Globus pallidus (tissue), 1 donor: ENCODE measurements at regions not wholly inside any gene's neighbourhood (a gene's known extent, or its start where the extent isn't known, plus 50 kb on each side); places are given as distances from the start of the nearest gene placed in this dataset.

ENCODE experiments used
- DNase-seq: peaks from one replicate; pipeline ENCODE4 v3.0.0-alpha.2; 2015; ENCODE audit warnings: low spot score

DNA sequence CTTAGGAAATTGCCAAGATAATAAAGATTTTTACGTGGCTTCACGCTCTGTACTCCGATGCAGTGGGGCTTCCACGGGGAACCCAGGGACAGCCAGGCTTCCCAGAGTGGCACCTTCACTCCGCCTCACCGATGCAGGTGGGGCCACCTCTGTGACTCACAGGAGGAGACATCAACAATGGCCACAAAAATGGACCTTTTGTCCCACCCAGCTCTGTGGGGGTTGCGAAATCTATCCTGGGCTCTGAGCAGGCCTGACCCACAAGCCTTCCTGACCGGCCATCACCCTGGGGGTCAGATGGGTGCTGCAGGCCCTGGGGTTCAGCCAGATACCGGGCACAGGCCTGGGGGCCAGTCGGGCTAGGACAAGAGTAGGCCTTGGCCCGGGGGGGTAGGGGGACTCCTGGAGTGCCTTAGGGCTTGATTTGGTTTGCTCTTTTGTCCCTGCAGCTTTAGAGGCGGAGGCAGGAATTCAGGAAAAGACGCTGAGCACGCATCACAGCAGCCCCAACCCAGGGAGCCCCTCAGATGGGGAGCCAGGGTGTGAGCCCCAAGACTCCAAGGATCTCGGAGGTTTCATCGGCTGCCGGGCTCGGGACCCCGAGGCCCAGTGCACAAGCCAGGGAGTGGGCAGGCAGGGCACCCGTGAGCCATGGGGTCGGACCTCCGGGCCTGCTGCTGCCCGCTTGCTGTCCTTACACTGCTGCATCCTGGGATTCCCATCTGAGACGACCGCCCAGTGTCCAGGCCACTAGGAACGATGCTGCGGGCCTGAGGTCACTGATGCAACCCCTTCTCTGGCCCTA, 136.5 kb upstream of the NKX1-1 start:
- DNase-seq, result no peak

DNA sequence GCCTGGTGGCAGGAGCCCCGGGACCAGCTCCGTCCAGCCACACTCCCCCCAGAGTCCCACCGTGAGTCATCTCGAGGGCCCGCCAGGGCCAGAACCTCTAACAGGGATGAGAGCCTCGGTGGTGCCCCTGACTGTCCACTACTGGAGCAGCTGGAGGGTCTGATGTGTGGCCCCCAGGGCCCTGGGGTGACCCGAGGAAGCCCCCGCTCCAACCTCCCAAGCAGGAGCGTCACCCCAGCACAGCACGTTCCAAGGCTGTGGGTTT, 135.9 kb upstream of the NKX1-1 start:
- no peak for DNase-seq

DNA sequence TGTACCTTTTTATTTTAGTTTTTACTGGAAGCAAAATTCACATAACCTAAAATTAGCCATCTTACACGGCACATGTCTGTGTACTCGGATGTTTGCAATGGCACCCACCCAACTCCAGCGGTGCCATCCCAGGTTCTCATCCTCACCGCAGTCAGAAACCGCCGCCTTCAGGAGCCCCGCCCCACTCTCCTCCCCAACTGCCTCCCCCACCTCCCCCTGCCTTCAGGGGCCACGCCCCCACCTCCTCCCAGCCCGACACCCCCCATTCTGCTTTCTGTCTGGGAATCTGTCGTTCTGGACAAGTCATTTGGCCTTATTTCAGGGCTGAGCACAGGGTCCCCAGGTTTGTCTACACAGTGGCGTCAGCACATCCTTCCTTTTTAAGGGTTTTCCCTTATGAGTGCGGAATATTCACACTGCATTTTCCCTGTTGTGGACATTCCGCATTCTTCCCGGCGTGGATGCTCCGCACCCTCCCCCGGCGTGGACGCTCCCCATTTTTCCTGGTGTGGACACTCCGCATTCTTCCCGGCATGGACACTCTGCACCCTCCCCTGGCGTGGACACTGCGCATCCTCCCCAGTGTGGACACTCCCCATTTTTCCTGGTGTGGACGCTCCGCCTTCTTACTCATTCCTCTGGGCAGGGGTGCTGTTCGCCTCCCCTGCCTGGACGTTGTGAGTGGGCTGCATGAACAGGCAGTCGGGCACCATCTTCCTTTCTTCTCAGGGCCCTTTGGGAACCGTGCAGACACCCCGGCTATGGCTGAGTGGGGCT, 135.4 kb upstream of the NKX1-1 start:
- DNase-seq, result no peak

DNA sequence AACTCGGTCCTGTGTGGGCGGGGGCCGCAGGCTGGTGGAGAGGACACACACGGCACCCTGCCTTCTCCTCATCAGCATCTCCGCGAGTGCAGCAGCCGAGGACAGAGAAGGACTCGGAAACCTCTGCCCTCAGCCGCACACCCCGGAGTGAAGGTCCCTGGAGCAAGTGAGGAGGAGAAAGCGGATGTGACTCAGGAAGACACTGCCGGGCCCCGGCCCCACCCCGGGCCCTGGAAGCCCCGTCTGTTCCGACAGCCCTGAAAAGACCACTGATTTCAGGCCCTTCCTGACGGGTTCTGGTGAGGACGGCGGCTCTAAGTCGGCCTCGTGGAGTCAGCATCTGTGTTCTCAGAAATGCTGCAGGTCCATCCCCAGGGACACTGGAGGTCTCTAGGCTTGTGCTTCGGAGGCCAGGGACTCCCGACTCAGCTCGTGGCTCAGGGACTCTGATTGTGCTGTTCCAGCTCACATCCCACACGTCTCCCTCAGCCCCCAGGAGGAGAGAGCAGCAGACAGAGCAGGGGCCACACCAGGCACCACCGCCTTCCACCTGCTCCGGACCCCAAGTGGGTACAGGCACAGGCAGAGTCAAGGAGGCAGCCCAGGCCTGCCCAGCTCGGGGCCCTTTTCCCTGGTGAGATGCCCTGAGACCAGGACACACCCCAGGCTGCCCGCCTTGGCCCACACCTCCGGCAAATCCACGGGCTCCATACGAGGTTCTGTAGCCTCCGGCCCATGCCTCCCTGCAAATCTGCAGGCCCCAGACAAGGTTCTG, 134.5 kb upstream of the NKX1-1 start:
- DNase-seq, result no peak

DNA sequence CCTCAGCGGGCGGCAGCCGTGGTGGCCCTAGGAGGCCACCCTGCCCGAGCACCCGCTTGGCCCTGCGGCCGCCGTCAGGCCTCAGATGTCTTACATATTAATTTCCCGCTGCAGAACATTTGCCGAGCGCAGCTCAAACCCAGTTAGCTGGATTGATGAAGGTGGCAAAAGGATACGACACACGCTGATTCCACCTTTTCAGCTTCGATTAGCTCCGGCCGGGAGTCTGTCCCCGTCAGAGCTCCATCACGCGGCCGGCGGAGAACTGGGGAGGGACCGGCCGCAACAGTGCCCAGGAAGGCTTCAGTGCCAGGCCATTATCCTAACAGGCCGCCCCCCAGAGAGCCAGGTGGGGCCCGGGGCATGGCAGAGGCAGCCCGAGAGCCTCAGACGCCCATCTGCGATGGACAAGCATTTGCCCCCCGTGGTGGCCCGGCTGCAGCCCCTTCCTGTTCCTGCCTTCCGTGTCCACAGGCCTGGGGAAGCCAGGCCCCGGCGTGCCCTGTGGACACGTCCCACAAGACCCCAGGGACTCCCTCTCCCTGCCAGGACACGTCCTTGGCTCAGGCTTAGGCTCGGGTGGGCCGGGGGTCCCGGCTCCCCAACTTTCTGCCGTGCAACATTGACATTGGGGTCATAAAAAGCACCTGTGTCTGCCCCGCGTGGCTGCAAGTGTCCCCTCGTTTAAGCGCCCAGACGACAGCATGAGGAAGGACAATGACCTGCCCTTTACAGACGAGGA, 133.8 kb upstream of the NKX1-1 start:
- no peak for DNase-seq

DNA sequence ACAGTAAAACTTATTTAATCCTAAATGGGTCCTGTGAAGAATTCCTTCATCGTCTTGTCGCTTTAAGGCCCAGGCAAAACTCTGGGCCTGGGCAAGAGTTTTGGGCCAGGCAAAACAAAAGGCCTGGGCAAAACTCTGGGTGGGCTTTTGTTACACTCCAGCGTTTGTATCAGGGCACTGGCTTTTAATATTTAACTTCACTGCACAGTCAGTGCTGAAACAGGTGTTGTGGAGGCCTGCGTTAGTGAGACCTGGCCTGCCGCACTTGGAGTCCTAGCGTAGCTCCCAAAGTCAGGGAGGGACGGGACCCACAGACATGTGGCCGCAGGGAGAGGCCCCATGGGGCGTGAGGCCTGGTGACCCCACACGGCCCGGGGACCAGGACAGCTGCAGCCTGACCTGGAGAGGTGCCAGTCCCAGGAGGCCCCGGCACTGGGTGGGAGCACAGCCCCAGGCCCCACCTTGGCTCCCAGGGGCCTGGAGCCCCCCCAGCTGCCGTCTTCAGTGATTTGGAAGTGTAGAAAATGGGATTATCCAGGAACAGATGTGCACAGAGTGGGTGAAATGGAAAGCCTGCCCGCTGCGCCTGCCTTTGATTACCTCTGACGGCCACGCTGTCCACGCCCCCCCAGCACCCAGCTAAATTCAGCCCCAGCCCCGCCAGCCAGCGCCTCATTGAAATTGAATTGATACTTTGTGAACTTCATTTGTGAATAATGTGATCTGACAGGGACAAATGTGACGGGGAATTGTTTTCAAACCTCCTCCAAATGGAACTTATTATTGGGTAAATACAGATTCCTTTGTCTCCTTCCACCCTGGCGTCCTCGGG, 132.9 kb upstream of the NKX1-1 start:
- no peak for DNase-seq

DNA sequence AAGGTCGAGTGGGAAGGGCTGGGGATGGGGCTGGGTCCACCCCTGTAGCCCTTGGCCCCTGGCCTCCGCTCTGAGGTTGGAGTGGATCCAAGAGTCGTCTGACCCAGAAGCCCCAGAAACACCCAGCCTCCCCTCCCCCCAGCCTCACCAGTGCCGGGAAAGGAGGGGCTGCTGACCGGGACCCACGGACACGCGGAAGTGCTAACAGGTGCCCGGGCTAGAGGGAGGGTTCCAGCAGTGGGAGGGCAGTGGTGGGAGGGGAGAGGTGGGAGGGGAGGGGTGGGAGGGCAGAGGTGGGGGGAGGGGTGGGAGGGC, 131.8 kb upstream of the NKX1-1 start:
- DNase-seq, result no peak

DNA sequence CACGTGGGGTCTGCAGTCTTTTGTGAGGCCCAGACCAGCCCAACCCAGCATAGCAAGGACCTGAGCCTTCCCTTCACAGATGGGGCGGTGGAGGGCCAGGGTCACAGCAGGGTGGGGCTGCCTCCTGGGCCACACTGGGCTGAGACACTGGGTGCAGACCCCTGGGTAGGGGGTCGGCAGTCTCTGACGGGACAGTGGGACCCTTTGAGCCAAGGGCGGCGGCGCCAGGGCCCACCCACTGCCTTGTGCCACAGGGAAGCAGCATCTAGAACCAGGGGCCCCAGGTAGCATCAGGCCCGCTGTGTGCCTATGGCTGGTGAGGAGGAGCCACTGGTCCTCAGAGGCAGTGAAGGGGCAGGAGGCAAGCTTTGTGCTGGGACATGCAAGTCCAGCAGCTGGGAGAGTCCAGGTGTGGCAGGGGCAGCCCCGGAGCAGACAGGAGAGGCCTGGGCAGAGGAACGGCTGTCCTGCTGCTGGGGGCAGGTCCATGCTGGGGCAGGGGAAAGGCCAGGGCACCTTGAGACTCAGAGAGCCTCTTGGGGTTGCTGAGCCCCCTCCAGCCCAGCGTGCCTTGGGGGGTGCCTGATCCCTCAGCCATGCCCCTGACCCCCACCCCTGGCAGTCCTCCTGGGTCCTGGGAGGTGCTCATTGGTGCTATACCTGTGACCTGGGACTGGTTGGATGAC, 131.3 kb upstream of the NKX1-1 start:
- no peak for DNase-seq

DNA sequence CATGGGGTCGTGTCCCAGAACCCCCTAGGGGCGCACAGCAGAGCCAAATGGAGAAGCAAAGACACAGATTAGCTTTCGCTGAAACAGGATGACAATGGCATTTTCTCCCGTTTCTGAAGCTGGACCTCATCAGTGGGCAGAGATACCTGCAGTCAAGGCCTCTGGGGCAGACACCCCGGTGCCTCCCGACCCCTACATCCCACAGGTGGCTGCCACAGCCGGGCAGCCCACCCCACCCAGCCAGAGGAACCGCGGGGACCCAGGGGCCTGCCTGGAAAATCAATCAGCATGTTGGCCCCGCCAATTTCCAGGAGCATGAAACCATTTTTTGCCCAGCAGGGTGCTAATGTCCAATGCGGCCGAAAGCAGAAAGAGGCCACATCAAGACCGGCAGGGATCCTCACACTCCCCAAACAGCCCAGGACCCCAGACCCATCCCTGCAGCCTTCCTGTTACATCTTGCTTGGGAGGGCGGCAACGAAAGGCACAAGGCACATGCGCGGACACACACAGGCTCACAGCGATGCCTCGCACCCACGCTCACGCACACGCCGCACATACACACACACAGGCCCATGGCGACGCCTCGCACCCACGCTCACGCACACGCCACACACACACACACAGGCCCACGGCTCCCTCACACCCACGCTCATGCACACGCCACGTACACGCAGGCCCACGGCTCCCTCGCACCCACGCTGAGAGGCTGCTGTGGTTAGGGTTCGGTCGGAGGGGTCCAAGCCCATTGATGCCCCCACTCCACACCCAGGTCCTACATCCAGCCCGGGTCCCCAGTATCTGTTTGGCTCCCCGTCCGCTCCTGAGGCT, 130.6 kb upstream of the NKX1-1 start:
- DNase-seq, result no peak

DNA sequence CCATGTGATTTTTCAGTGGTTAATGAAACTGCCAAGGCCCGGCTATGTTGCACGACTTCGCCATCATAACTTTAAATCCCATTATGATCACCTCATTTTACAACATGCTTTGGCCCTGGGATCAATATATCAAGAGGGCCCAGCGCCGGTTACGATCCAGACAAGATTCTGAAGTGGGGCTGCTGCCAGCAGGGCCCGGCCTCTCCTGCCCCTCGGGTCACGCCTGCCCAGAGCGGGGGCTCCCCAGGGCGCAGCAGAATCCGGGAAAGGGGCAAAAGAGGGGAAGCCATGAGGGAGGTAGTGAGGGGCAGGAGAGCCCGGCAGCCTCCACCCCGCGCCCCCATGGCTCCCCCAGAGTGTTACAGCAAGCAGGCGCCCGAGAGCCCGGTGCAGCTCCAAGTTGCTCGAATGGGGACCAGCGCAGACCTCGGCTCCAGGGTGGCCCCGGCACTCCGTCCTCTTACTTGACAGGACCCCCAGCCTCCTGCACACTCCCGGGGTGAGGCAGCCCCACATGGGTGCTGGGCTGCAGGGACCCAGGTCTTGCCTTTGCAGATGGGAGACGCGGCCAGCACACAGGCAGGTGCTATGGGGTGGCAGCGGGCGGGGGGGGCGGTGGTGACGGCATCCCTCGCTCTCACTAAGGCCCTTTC, 129.8 kb upstream of the NKX1-1 start:
- no peak for DNase-seq

DNA sequence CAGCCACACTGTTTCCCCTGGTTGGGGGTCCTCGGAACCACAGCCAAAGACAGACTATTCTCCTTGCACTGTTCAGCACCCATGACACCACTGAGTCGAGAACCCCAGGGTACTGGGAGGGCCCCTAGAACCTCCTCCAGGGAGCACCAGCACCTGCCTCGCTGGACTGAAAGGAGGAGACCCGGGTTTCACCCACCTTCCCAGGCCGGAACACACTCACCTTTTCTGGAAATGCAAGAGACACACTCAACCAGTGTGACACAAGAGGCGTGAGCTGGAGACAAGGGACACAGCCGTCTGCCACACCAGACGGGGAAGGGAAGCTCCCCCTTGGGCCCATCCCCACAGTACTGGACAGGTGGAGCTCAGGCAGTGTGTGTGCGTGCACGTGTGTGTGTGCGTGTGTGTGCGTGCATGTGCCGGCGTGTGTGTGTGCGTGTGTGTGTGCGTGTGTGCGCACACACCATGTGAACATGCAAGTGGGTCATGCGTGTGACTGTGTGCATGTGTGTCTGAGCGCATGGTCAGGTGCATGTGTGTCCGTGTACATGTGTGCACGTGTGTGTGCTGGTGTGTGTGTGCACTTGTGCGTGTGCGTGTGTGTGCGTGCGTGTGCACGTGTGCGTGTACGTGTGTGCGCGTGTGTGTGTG, 128.8 kb upstream of the NKX1-1 start:
- DNase-seq, result no peak

DNA sequence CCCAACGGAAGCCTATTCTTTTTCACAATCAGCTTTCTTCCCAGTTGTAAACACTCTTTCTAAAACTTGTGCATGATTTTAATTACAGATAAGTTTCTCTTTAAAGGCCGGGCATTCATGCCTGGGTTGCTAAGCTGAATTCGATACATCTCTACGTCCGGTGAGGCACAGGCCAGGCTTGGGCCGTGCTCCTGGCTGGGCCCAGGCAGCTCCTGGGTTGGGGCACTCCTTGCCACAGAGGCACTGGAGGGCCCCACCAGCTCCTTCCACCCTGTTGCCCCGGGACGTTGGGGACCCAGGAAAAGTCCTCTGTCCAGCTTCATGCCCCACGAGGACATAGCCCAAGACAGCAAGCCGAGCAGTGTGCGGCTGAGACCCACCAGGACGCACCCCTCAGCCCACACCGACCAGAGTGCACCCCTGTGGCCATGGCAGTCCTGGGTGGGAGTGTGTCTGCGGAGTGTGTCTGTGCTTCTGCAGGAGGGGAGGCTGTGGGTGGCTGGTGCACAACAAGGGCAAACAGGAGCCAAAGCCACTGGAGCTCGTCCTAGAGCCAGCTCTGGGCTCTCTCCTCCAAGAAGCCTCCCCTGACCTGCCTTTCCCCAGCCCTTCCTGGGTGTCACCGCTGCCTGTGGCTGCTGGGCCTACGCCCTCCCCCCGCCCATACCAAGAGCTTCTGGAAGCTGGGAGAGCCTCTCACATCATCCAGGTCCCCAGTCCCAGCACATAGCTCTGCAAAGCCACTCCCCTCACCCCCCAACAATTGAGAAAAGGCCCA, 128.0 kb upstream of the NKX1-1 start:
- no peak for DNase-seq

DNA sequence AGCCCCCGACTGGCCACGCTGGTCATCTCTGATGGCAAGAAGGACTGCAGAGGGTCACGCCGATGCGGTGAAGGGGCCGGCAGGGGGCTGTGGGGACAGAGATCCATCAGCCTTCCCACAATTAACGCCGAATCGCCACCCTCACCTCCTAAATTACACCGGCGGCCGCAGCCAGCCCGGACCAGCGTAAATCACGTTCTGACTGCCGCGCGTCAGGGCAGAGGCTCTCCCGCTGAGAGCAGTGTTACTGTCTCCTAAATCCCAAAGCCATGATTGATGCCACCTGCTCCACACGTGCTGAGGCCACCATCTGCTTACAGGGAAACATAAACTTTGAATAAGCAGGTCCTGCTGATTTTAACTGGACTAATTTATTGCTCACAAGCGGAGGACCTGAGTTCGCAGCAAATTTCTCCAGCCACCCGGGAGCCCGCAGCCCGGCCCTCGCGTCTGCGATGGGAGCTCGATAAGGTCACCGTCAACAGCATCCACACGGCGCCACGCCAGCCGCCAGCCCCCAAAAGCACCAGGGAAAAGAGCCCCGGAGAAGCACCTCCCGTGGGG, 127.3 kb upstream of the NKX1-1 start:
- no peak for DNase-seq

DNA sequence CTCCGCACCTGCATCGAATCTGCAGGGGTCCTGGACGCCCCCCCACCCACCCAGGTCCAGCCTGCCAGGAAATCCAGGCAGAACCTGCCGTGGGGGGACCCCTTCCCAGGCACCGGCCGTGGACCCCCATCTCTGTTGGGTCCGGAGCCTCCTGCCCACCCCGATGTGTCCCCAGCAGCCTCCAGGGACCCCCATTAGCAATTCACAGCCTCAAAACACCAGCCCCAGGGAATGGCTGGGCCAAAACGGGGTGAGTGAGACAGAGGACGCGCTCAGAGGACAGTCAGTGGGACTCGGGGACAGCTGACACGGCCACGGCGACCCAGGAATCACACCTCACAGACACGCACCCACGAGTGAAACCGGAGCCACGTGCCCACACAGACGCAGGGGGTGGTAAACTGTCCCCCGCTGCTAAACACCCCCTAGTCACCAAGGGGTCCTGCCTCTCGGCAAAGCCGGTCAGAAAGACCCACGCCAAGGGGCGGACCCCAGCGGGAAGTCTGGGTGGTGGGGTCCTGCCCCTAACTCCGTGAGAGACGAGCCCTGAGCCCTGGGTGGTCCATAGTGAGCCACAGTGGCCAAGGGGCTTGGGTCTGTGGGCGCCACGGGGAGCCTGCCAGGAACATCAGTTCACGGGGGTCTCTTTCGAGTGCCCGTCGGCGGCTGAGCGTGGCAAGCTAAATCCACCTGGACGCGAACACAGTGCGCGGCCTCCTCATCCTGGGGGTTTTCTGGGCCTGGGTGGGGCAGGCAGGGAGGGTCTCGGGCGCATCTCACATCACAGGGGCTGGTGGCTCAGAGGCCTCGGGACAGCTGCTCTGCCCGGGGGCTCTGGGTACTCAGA, 126.5 kb upstream of the NKX1-1 start:
- no peak for DNase-seq

DNA sequence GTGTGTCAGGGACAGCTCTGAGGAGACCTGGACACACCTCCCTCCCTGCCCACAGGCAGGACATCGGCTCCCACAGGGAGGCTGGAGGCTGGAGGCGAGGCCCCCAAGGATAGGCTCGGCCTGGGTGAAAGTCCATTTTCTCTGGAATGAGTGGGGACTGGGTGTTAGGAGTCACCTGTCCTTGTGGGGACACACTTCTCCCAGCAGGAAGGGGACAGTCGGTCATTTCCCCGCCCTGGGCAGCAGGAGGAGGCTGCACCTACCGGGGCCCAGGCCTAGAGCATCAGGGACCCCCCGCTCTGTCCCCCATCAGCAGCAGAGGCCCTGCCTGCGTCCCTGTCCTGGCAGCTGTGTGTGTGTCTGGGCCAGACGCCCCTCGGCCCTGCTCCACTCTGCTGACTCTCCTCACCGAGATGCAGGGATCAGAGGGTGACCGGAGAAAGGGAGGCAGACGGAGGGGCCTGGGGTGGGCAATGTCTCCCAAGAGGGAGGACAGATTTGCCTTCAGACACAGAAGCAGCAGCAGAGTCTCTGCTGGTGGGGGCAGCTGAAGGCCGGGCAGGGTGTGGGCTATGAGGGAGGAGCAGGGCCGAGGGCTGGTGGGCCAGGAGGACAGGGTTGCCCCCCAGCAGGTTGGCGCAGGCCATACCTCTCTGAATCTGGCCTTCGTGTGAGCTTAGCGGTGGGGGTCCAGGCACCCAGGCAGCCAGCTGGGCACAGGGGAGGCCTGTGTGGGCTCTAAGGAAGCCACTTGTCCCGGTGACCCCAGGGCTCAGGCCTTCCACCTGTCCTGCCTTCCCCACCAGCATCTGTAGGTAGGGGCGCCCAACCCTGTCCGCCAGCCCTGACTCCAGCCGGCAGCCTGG, 125.7 kb upstream of the NKX1-1 start:
- no peak for DNase-seq

DNA sequence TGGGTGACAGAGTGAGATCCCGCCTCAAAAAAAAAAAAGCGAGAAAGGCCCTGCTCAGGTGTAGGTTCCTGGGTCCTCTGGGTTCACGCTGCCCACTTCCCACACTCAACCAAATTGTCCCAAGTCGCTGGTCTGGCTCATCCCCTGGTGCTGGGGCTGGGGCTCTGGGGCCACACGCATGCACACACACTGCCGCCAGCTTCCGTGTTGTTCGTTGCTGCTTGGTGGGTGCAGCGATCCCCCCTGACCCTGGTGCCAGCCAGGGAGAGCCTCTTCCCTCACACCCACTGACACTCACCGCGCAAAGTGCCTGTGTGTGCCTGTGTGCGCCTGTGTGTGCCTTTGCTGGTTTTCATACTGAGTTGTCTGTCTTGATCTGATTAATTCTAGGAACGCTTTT, 124.1 kb upstream of the NKX1-1 start:
- DNase-seq, result no peak
